Nucleus accumbens (tissue), 56 donors: ENCODE measurements at regions not wholly inside any gene's neighbourhood (a gene's known extent, or its start where the extent isn't known, plus 50 kb on each side); places are given as distances from the start of the nearest gene placed in this dataset.
"Not testable (repeated sequence)": the region's sequence is repeated elsewhere in the genome, so short reads cannot be mapped to it uniquely, and the experiment has no call there.

Source experiments
- DNase-seq, 56 donors: peaks; one replicate each; lab custom pipeline; 2025; lab: John Stamatoyannopoulos, UW

DNA sequence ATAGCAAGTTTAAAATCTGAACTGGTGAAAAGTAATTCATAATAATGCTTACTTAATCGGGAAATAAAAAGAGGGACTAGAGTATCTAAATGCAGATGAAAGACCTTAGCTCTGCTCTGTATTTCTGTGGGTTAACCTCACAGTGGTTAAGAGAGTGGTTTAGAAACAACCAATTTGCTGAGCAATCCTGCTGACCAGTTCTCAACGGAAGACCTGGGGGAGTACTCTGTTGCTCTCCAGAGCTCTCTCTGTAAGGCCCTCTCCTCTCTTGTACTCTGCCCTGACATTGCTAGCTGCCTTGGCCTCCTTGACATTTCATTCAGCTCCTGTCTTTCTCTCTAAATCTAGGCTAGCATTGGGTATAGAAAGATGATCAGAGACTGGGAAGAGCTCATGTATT is 1186.6 kb upstream of the SEMA6A start:
- DNase-seq, result no peak

DNA sequence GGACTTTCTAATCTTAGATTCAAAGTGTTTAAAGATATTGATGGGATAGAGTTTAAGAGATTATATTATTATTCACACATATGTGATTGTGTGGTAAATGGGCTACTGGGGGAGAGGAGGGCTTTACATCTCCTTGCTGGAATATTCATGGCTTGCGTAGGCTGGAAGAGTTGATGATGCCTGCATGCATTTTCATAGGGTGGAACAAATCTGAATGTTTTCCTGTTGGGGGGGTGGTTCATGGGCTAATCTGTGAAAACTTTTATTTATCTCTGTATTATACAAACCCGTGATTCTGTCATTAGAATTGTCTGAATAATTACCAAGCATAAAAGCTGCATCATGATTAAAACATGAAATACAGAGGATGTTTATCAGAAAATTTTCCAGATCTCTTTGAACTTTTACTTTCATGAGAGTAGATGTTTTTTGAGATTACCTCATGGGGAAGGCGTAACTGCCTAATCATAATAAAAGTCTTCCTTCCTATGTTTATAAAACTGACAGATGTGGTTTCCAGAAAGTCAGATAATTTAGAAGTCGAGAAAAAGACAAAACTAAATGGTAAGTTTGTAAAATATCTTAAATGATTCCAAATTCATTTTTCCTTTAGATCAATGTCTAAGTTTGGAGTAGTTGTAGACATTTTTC is 1185.4 kb upstream of the SEMA6A start:
- no peak for DNase-seq

DNA sequence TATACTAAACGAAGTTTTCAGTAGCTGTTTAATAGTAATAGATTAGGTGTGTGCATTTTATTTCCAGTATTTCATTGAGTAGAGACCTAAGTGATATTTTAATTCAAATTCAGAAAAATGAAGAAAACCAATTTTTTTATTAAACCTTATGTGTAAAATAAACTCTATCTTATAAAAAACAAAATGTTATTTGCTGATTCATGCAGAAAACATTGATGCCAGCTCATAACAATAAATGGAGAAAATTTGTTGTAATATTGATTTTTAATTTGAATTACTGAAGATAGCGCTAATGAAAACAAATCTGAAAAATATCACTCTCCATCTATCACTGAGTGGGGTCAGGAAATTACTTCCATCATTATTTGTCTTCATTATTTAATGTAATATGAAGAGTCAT is 1177.8 kb upstream of the SEMA6A start:
- no peak for DNase-seq

DNA sequence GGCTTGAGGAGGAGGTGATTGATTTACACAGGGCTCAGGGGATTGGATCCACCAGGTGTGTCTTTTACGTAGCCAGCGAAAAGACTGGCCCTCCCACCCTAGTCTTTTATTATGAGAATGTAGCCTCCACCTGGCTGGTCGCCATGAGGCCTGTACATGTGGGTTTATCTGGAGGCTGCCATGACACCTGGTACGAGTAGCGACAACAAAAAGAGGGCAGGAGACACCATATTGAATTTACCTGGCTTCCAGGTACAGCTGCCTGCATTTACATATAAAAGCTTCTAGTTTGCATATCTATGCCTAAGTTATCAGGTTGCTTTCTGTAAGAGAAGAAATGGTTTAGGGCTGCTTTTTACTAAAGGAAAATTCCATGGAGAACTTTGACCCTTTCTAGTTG is 1173.7 kb upstream of the SEMA6A start:
- no peak for DNase-seq

DNA sequence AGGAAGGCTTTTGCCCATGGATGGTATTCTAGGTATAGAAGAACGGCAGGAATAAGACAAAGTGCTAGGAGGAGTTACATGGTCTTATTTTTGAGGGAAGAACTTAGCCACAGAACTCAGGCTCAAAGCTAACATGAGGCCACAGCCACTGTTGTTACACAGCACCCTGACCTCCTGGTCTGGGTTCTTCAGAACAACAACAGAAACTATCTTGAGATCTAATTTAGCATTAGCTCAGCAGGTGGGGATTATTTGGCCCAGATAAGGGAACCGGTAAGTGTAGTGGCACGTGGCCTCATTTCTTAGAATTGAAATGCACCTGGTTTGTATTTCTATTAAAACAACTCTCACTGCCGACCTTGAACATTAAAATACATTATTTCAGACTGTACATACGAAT is 1168.7 kb upstream of the SEMA6A start:
- no peak for DNase-seq

DNA sequence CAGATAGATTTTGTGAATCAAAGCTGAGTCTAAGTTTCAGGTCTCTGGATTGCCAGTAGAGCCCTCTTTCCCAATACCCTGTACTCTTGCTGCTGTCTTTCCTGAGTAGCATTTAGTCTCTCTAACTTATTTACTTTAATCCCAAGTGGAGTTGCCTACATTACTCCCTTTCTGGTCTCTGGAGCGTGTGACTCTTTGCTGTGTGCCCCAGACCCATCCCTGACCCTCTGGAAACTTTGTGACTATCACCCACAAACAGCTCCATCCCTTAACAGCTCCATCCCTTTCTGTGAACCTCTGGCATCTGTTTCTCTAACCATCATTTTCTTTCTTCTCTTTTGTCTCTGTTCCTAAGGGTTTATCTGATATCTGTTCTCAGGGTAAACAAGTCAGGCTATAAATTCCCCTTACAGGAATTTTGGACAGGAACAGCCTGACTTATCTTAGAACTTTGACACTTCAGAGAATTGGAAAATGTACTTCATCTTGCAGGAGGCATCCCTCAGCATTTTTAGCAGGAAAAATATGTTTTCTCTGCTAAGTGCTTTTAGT is 1167.1 kb upstream of the SEMA6A start:
- DNase-seq, result no peak

DNA sequence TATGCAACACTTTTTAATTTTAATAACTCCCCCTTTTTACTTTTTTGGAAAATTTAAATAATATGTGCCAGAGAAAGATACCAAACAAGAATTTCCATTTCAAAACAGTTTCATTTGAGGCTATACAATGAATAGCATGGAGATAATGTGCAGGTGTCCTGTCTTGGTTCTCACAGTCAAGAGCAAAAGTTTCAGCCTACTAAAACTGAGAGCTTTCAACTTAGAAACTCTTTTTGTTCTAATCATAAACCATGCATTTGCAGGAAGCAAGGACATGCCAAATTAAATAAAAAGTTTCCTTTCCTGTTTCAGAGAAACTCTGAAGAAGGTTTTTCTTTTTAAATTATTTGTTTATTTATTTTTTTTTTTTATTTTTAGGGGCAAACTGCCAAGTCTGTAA is 1165.6 kb upstream of the SEMA6A start:
- DNase-seq, result no peak

DNA sequence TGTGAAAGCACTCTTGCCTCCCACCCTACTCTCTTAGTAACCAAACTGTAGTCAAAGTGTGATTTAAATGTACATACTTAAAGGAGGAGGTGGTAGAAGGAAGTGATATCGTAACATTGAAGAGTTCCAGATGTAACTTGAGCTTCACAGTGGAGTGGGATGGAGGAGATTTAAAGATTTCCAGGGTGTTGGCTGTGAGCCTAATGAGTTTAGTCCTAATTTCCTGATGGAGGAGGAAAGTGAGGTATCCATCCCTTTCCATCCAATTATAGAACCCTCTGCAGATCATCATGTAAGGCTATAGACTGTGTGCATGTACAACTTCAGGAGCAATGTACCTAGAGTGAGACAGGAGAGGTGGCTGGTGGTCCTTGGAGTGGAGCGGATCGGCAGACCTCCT is 1163.9 kb upstream of the SEMA6A start:
- DNase-seq, result no peak

DNA sequence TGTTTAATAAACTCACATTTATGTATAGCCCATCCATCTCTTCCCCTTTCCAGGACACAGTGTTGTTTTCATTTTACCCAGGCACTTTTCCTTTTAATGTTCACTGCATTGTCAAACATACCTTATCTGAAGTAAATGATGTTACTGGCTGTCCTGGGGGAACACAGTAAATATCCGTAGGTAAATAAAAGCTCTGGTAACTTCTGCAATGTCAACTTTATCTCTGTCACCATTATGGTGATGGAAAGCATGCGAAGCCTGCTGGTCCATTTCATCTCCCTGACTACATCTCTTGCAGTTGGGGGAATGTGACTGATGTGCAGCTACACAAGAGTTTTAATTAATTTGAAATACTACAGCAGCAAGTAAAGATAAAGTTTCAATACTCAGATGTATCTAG is 1162.1 kb upstream of the SEMA6A start:
- DNase-seq, result no peak

DNA sequence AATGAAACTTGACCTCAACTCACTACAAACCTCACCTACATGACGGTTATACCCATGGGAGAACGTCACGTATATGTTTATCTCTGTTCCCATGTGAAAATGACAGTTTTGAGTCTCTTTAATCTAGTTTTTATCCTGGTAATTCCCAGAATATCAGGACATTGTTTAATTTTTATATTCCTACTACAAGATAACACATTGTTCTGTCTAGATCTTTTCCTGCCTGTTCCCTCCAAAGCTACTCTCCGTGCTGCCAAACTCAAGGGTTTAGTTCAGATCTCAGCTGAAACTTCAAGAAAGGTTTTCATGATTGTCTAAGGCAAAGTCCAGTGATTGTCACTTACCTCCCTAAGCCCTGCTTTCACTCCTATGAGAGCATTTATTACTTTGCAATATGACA is 1159.4 kb upstream of the SEMA6A start:
- no peak for DNase-seq

DNA sequence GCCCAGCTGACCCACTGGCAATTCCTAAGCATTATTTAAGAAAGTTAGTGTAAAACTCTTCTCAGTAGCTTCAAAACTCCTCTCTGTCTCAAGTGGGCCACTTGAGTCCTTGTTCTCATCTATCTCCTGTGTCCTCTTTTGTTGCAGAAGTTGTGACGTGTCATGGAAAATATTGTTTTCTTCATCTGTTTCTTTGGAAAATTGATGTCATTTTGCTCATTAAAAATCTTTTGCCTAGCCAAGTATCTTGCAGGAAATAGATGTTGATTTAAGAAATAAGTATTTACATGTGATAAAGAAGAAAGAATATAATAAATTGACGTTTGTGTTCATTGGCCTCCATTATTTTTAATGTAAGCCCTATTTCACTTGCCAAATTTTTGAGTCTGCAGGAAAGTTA is 1158.4 kb upstream of the SEMA6A start:
- DNase-seq, result no peak

DNA sequence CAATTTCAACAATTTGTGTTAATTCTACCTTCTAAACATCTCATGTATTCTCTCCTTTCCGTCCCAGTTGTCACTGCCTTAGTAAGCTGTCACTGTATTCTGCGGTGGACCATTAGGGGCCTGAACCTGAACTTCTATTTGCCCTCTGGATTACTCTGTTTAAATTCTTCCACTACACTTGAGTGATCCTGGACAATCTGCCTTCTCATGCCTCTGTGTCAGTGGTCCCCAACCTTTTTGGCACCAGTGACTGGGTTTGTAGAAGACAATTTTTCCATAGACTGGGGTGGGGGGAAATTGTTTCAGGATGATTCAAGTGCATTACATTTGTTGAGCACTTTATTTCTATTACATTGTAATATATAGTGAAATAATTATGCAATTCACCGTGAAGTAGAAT is 1157.6 kb upstream of the SEMA6A start:
- no peak for DNase-seq

DNA sequence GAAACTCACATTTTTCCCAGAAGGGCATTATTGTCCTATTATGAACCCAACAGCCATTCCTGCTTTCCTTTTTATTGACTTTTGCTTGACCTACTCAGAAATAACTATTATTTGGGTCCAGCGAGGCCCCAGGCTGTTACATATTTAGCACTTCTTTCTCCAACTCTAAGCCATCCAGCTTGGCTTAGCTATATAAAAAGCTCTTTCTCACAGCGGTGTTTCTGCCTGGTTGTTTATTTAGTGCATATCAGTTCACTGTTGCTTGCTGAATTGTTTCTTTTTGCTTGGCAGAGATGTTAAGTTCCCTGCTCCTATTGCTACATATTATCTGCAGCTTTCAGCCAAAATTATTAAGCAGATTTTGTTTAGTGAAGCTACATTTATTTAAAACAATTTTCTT is 1156.8 kb upstream of the SEMA6A start:
- no peak for DNase-seq

DNA sequence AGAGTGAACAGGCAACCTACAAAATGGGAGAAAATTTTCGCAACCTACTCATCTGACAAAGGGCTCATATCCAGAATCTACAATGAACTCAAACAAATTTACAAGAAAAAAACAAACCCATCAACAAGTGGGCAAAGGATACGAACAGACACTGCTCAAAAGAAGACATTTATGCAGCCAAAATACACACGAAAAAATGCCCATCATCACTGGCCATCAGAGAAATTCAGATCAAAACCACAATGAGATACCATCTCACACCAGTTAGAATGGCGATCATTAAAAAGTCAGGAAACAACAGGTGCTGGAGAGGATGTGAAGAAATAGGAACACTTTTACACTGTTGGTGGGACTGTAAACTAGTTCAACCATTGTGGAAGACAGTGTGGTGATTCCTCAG is 1146.2 kb upstream of the SEMA6A start:
- DNase-seq, result not testable (repeated sequence)

DNA sequence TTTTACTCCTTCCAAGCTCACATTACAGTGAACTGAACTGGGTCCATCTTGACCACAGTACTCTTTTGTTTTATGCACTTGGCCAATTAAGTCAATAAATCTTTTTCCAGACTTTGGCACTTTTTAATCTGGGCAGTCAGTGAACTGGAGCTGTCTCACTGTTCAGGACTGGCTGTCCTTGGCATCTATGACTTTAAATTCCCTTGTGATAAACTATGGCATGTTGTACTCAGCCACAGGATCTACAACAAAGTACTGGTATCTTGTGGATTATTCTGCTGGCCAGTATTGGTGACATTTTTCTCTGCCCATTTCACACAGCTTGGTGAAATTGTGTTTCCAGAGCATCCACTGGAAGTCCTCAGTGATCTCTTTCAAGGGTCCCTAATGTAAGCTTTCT is 1144.8 kb upstream of the SEMA6A start:
- no peak for DNase-seq

DNA sequence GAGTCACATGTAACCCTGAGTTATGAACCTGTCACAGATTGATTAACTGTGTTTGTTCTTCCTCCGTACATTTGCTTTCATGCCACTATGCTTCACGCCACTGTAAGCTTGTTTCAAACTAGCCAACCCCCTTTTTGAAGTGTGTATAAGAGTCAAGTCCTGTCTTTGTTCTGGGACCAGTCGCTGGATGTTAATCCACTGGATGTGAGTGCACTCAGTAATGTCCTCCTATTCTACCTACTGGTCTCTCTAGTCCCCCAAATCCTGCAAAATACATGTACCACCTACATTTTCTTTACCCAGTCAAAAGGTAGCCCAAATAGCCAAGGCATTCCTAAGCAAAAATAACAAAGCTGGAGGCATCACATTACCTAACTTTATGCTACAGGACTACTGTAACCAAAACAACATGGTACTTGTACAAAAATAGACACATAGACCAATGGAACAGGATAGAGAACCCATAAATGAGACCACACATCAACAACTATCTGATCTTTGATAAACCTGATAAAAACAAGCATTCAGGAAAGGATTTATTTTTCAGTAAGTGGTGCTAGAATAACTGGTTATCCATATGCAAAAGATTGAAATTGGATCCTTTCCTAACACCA is 1139.1 kb upstream of the SEMA6A start:
- DNase-seq, result no peak

DNA sequence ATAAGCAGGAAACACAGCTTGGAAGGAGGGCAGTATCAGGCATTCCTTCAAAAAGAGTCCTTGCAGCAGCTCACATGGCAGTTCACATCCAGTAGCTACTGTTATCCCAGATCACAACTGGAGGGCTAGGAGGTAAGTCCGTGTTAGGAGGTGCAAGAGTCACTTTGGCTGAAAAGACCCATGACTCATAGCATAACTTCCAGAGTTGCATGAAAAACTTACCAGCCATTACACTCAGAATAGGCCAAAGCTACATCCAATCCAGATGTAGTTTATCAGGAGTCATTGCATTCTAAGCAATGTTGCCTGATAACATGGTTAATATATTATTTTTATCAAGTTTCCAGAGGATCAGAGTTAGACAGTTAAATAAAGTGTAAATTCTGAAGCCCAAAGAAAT is 1126.4 kb upstream of the SEMA6A start:
- DNase-seq, result no peak

DNA sequence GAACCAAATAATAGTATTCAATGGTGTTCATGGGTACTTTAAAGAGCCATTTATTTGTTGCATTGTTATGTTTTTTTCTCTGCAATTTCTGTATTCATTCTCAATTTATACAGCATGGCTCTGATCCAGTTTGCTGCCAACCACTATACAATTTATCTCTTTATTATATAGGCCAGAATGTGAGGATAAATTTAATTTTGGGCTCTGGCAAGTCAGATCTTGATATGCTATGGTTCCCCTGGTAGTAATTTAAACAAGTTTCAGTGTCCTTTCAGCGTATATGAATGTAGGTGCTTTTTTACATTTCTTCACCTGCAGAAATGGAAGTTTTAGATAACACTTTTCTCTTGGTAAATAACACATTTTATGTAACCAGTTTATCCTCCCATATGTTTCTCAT is 1118.0 kb upstream of the SEMA6A start:
- no peak for DNase-seq

DNA sequence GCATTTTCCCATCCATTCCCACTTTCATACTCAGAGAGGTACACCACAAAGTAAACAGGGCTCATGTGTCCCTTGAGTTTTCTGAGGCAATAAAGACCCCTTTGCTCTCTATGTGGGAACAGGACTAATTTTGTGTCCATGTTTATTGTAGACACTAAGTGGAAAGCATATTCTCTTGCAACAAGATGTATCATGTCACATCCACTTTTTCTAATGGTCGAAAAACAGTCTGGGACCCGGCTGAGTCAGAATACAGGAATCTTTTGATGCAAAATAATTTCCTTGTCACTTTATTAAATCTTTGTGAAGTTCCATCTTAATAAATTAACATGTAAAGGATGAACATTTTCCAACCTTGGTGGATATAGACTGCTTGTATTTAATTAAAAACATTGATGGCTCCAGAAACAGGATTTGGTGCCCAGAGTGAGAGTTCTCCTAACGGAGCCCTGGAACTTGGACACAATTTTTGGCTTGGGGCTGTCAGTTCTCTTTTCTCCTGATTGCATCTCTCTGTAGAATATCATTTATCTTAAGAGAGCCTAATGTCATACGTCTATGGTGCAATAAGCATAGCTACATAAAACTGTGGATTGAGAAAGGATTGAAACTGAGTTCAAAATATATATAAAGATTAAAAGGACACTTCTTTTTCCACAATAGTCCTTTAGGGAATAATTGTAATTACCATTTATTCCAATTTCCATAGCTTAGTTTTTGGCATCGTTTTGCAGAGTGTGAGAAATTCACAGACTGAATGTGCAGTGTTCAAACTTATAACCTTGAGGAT is 1116.7 kb upstream of the SEMA6A start:
- no peak for DNase-seq

DNA sequence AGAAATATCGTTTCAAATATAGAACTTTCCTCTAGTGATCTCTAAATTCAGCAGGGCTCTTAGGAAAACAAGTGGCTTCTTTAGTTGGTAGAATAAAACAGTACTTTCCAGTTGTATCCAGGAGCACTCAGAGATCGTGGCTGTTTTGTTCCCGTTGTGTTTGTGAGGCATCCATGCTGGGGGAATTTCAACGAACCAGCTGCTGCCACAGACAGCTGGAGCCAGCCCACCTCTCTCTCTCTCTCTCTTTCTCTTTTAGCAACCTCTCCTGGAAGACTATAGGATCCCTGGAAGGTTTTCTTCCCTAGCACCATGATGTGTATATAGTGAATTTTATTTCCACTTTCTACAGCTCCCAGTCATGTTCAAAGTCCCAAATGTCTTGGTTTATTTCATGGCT is 1116.0 kb upstream of the SEMA6A start:
- DNase-seq, result no peak

DNA sequence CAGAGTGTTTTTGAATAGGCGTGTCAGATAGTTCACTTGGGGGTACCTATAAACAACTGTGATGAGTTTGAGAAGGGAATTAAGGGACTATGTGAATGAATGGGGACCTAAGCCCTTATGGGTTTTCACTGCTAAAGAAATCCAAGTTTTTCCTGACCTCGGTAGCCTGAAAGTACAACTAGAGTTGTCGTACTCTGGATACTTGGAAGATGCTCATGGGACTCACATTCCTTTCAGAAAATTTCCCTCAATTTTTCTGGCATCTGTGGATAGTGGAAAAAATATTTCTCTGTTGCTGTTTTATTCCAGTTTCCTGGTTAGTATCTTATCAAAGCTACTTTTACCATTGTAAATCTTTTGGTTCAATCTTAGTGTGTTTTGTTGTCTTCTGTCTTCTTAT is 1112.3 kb upstream of the SEMA6A start:
- no peak for DNase-seq

DNA sequence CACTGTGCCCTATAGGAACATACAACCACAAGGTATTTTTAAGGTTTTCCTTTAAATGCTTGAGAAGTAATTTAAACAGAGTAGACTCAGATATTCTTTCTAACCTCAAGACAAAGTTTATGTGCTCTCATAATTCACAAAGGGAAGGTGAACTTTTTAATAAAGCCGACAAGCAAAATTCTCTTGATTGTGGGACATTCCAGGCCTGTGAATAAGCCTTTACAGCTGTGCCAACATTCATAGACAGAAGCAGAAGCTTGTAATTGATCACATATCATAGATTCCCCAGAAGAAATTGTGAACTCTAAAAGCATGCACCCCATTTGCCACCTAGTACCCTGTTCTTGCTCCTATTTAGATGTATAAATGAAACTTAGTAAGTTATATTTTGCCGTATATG is 1107.8 kb upstream of the SEMA6A start:
- DNase-seq, result no peak
